H1 (cell line): ENCODE measurements at regions not wholly inside any gene's neighbourhood (a gene's known extent, or its start where the extent isn't known, plus 50 kb on each side); places are given as distances from the start of the nearest gene placed in this dataset.

ENCODE experiments used
- CTCF ChIA-PET: fragments of 300-600 bp; sonication (Branson Sonifier 250); formaldehyde crosslinking; loops from one replicate; lab custom pipeline; 2021; ENCODE audit not compliant: partially characterized antibody; lab: Charles Lee
- POLR2A ChIA-PET: fragments of 300-600 bp; sonication (Branson Sonifier 250); formaldehyde crosslinking; loops from one replicate; lab custom pipeline; 2021; ENCODE audit warnings: inconsistent platforms; ENCODE audit not compliant: partially characterized antibody; lab: Charles Lee
- DNase-seq, 2 experiments: peaks; one replicate each; pipeline versions ENCODE4 v3.0.0 to v3.0.0-alpha.2; 2010 to 2022; ENCODE audit warnings: low spot score in 2 of 2, low read depth in 1 of 2, mixed read lengths in 1 of 2
- FAIRE-seq: peaks from 2 replicates; lab custom pipeline; 2011; peaks lifted over from hg19 to GRCh38; lab: Jason Lieb, UNC
- H2AFZ ChIP-seq: 2 replicates; pipeline ENCODE4 v1.8.1; 2012; ENCODE audit warnings: low read length, inconsistent platforms
- H2AK5ac ChIP-seq: 2 replicates; pipeline ENCODE4 v1.6.1; 2013; ENCODE audit warnings: low read depth, low read length
- H2BK120ac ChIP-seq: replicated peaks from 2 replicates; pipeline ENCODE3; 2013; ENCODE audit warnings: low read depth, low read length, inconsistent platforms
- H2BK12ac ChIP-seq: 2 replicates; pipeline ENCODE4 v1.6.1; 2013; ENCODE audit warnings: low read depth, low read length
- H2BK15ac ChIP-seq: 2 replicates; pipeline ENCODE4 v1.6.1; 2013; ENCODE audit warnings: low read length
- H2BK20ac ChIP-seq: 2 replicates; pipeline ENCODE4 v1.6.1; 2013; ENCODE audit warnings: low read length
- H2BK5ac ChIP-seq: 2 replicates; pipeline ENCODE4 v1.6.1; 2013; ENCODE audit warnings: low read depth, low read length
- H3K14ac ChIP-seq: 2 replicates; pipeline ENCODE4 v1.6.1; 2013; ENCODE audit warnings: inconsistent platforms; ENCODE audit not compliant: insufficient read length
- H3K18ac ChIP-seq: 2 replicates; pipeline ENCODE4 v1.6.1; 2013; ENCODE audit warnings: low read length; ENCODE audit errors: extremely low read depth
- H3K23ac ChIP-seq: 2 replicates; pipeline ENCODE4 v1.6.1; 2013; ENCODE audit warnings: inconsistent platforms; ENCODE audit not compliant: insufficient read length
- H3K23me2 ChIP-seq: 2 replicates; pipeline ENCODE4 v1.6.1; 2013; ENCODE audit warnings: low read depth, low read length
- H3K27ac ChIP-seq: 2 replicates; pipeline ENCODE4 v1.6.1; 2011; ENCODE audit warnings: low read depth, low read length, inconsistent platforms
- H3K27me3 ChIP-seq, 4 experiments: replicated peaks in 1 of 4; 1 replicate in 1 of 4; 2 replicates in 3 of 4; pipeline versions ENCODE4 v1.6.1 to v1.8.1; 2011 to 2013; ENCODE audit warnings: low read length in 3 of 4, mild to moderate bottlenecking in 3 of 4, inconsistent platforms in 2 of 4, mixed read lengths in 2 of 4, moderate library complexity in 1 of 4; ENCODE audit not compliant: control insufficient read depth in 3 of 4, insufficient read depth in 3 of 4; ENCODE audit errors: extremely low read depth in 1 of 4
- H3K36me3 ChIP-seq, 4 experiments: 2 replicates each; pipeline versions ENCODE4 v1.6.1 to v1.8.1; 2011 to 2013; ENCODE audit warnings: mild to moderate bottlenecking in 4 of 4, low read length in 3 of 4, moderate library complexity in 2 of 4, control low read depth in 1 of 4, inconsistent platforms in 1 of 4; ENCODE audit not compliant: insufficient read depth in 4 of 4, control insufficient read depth in 2 of 4
- H3K4ac ChIP-seq: replicated peaks from 2 replicates; pipeline ENCODE3; 2013; ENCODE audit warnings: low read length, low read depth, mixed read lengths, inconsistent platforms; ENCODE audit not compliant: insufficient read length
- H3K4me1 ChIP-seq, 4 experiments: replicated peaks in 1 of 4; 1 replicate in 1 of 4; 2 replicates in 3 of 4; pipeline versions ENCODE4 v1.6.1 to v1.8.1; 2011 to 2013; ENCODE audit warnings: low read length in 3 of 4, inconsistent platforms in 2 of 4, mixed read lengths in 1 of 4; ENCODE audit not compliant: insufficient read depth in 4 of 4, control insufficient read depth in 3 of 4
- H3K4me2 ChIP-seq, 2 experiments: 2 replicates each; pipeline versions ENCODE4 v1.6.1 to v1.8.1; 2011 to 2013; ENCODE audit warnings: low read depth in 2 of 2, low read length in 2 of 2, control low read depth in 1 of 2, inconsistent platforms in 1 of 2, mild to moderate bottlenecking in 1 of 2; ENCODE audit not compliant: insufficient read depth in 1 of 2
- H3K4me3 ChIP-seq, 4 experiments: fragments of 200-600, 300-600 bp in 1 of 4; sonication (generic), shearing (Covaris generic), sonication (Bioruptor Twin) in 1 of 4; 2 replicates each; pipeline versions ENCODE4 v1.5.1 to v1.8.1; 2011 to 2016; ENCODE audit warnings: low read length in 4 of 4, low read depth in 3 of 4, control low read depth in 2 of 4, inconsistent platforms in 2 of 4, mild to moderate bottlenecking in 2 of 4, mixed read lengths in 1 of 4, moderate library complexity in 1 of 4; ENCODE audit not compliant: insufficient read depth in 2 of 4; ENCODE audit errors: extremely low read depth in 1 of 4
- H3K56ac ChIP-seq: replicated peaks from 2 replicates; pipeline ENCODE3; 2013; ENCODE audit warnings: low read depth, mild to moderate bottlenecking, mixed read lengths, low read length, inconsistent platforms; ENCODE audit not compliant: insufficient read length
- H3K79me1 ChIP-seq: 2 replicates; pipeline ENCODE4 v1.6.1; 2013; ENCODE audit warnings: low read depth, low read length, control low read depth
- H3K79me2 ChIP-seq, 2 experiments: 2 replicates each; pipeline versions ENCODE4 v1.6.1 to v1.8.1; 2012 to 2013; ENCODE audit warnings: low read length in 2 of 2, mild to moderate bottlenecking in 2 of 2, inconsistent platforms in 1 of 2; ENCODE audit not compliant: insufficient read depth in 2 of 2, control insufficient read depth in 1 of 2
- H3K9ac ChIP-seq, 4 experiments: replicated peaks in 1 of 4; 1 replicate in 1 of 4; 2 replicates in 3 of 4; pipeline versions ENCODE4 v1.6.1 to v1.8.1; 2011 to 2013; ENCODE audit warnings: low read depth in 3 of 4, low read length in 3 of 4, control low read depth in 2 of 4, mild to moderate bottlenecking in 2 of 4, moderate library complexity in 2 of 4, inconsistent platforms in 1 of 4; ENCODE audit errors: extremely low read depth in 1 of 4
- H3K9me3 ChIP-seq, 2 experiments: 2 replicates each; pipeline versions ENCODE4 v1.6.1 to v1.8.1; 2012 to 2013; ENCODE audit warnings: mild to moderate bottlenecking in 2 of 2, moderate library complexity in 2 of 2, control low read depth in 1 of 2, inconsistent platforms in 1 of 2, low read depth in 1 of 2, low read length in 1 of 2, mixed read lengths in 1 of 2; ENCODE audit not compliant: insufficient read depth in 2 of 2
- H4K20me1 ChIP-seq, 2 experiments: replicated peaks in 1 of 2; 2 replicates each; pipeline versions ENCODE3 to v1.8.1; 2011 to 2013; ENCODE audit warnings: inconsistent platforms in 2 of 2, low read length in 2 of 2, mild to moderate bottlenecking in 1 of 2; ENCODE audit not compliant: insufficient read depth in 2 of 2, control insufficient read depth in 1 of 2
- H4K5ac ChIP-seq: 2 replicates; pipeline ENCODE4 v1.6.1; 2013; ENCODE audit warnings: low read length, low read depth, mixed read lengths, inconsistent platforms; ENCODE audit not compliant: insufficient read length
- H4K8ac ChIP-seq: 2 replicates; pipeline ENCODE4 v1.8.0; 2013; ENCODE audit warnings: mild to moderate bottlenecking, moderate library complexity, low read length, inconsistent platforms; ENCODE audit not compliant: insufficient read depth; ENCODE audit errors: extremely low read depth
- H4K91ac ChIP-seq: replicated peaks from 2 replicates; pipeline ENCODE3; 2013; ENCODE audit warnings: low read length, mixed read lengths, inconsistent platforms; ENCODE audit not compliant: insufficient read length
- BCL11A ChIP-seq, 2 experiments: IDR thresholded peaks; one replicate each; pipeline ENCODE4 v1.6.1; 2011; ENCODE audit warnings: low read depth in 2 of 2, low read length in 2 of 2, mild to moderate bottlenecking in 2 of 2
- CHD1 ChIP-seq: IDR thresholded peaks from 2 replicates; pipeline ENCODE4 v1.6.1; 2012; ENCODE audit warnings: low read depth, low read length, improper control_type of control experiment
- EZH2 ChIP-seq: fragments of 200-600 bp; sonication (generic); IDR thresholded peaks from 2 replicates; pipeline ENCODE4 v1.7.1; 2012; ENCODE audit warnings: low read depth, mild to moderate bottlenecking, moderate library complexity, low read length, inconsistent platforms; ENCODE audit not compliant: severe bottlenecking
- FOSL1 ChIP-seq: IDR thresholded peaks from 2 replicates; pipeline ENCODE4 v1.6.1; 2011; ENCODE audit warnings: mild to moderate bottlenecking, low read depth, low read length, moderate library complexity; ENCODE audit not compliant: insufficient read depth
- RAD21 ChIP-seq, 2 experiments: IDR thresholded peaks in 1 of 2; conservative IDR thresholded peaks in 1 of 2; 2 replicates each; pipeline ENCODE4 v1.6.1; 2011; ENCODE audit warnings: low read depth in 2 of 2, low read length in 2 of 2, improper control_type of control experiment in 1 of 2, inconsistent platforms in 1 of 2, mild to moderate bottlenecking in 1 of 2, moderate library complexity in 1 of 2
- RXRA ChIP-seq: IDR thresholded peaks from 2 replicates; pipeline ENCODE4 v1.6.1; 2011; ENCODE audit warnings: low read depth, mild to moderate bottlenecking, low read length, moderate library complexity; ENCODE audit not compliant: insufficient read depth
- SP2 ChIP-seq: IDR thresholded peaks from 2 replicates; pipeline ENCODE4 v1.6.1; 2012; ENCODE audit warnings: mild to moderate bottlenecking, low read length, inconsistent platforms
- TAF1 ChIP-seq: IDR thresholded peaks from 2 replicates; pipeline ENCODE4 v1.6.1; 2011; ENCODE audit warnings: mild to moderate bottlenecking, low read depth, low read length
- WGBS, 2 experiments: shearing (Covaris generic) in 1 of 2; methylation state at CpG; one replicate each; pipeline versions ENCODE4 v1.1.6 to v1.1.7; 2013 to 2015; ENCODE audit warnings: low lambda C conversion rate in 2 of 2, mixed read lengths in 2 of 2, inconsistent platforms in 1 of 2, low coverage in 1 of 2, missing lambda C conversion rate in 1 of 2; ENCODE audit not compliant: insufficient replicate concordance in 2 of 2, insufficient coverage in 1 of 2, insufficient read length in 1 of 2; ENCODE audit errors: extremely low coverage in 1 of 2, missing lambda C conversion rate in 1 of 2; 5-methylcytosine and 5-hydroxymethylcytosine counted together
- TF ChIP-seq, protein P1 (sequence below): IDR thresholded peaks from 2 replicates; pipeline ENCODE4 v1.6.1; 2012; ENCODE audit warnings: inconsistent platforms
- TF ChIP-seq, protein P2 (sequence below): IDR thresholded peaks from 2 replicates; pipeline ENCODE4 v1.6.1; 2011; ENCODE audit warnings: low read length, improper control_type of control experiment

DNA sequence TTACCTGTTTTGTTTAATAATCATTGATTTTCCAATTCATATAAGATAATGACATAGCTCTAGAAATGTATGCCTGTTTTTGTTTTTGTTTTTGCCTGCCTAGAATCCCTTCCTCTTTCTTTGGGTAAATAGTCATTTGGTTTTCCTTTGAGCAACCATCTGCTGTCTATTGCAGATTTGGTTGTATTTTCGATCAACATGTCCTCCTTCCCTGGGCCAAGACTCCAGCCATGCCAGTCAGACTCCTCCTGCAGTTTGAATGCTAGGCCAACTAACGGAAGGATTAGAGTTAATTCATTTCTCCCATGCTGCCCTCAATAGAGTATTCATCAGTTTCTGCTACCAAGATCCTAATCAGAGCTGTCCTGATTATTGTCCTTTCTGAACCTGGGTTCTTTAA is 67.1 kb downstream of the MAIP1 start:
- no peak overlapping the region for H3K23ac ChIP-seq
- WGBS, 2 experiments, result 83% methylated on average over 2 of the region's 2 CpGs; no CpG with 5 or more reads in 1 of the 2 experiments
- H3K4me3 ChIP-seq, result no peak overlapping the region
- no peak overlapping the region for H2BK120ac ChIP-seq
- no peak overlapping the region for H3K14ac ChIP-seq
- H4K20me1 ChIP-seq, result no peaks in the 10 kb centered on the region
- H3K79me2 ChIP-seq, result no peaks in the 10 kb centered on the region
- H3K36me3 ChIP-seq, result no peaks in the 10 kb centered on the region
- no peaks in the 10 kb centered on the region for H3K9me3 ChIP-seq
- no peak overlapping the region for H2AFZ ChIP-seq
- H3K27me3 ChIP-seq, result no peaks in the 10 kb centered on the region
- POLR2A ChIA-PET, result no interaction called here
- H2BK15ac ChIP-seq, result no peak overlapping the region
- H2BK5ac ChIP-seq, result no peak overlapping the region
- no peak overlapping the region for H4K8ac ChIP-seq
- no peak overlapping the region for H2BK20ac ChIP-seq
- DNase-seq, result no peak
- no peak overlapping the region for H2AK5ac ChIP-seq
- H4K91ac ChIP-seq, result no peak overlapping the region
- H2BK12ac ChIP-seq, result no peak overlapping the region
- FAIRE-seq, result no peak
- no peak overlapping the region for H3K27ac ChIP-seq
- CTCF ChIA-PET, result no interaction called here
- no peak overlapping the region for H3K9ac ChIP-seq
- H3K4ac ChIP-seq, result no peak overlapping the region
- H3K79me1 ChIP-seq, result no peaks in the 10 kb centered on the region
- H3K4me1 ChIP-seq, result no peaks in the 10 kb centered on the region
- no peaks in the 10 kb centered on the region for H3K23me2 ChIP-seq
- no peak overlapping the region for H3K18ac ChIP-seq
- H4K5ac ChIP-seq, result no peak overlapping the region
- no peak overlapping the region for H3K56ac ChIP-seq
- TF ChIP-seq RXRA, result no peak
- no peak for TF ChIP-seq SP2
- TF ChIP-seq FOSL1, result no peak
- no peak for TF ChIP-seq TAF1
- TF ChIP-seq, protein P1, sequence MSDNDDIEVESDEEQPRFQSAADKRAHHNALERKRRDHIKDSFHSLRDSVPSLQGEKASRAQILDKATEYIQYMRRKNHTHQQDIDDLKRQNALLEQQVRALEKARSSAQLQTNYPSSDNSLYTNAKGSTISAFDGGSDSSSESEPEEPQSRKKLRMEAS, result no peak
- TF ChIP-seq EZH2, result no peak
- TF ChIP-seq BCL11A (IDR thresholded peaks at IDR 0.05; ENCODE audit: low read depth in 2 of 2, low read length in 2 of 2), result no peak
- no peak for TF ChIP-seq CHD1
- TF ChIP-seq, protein P2, sequence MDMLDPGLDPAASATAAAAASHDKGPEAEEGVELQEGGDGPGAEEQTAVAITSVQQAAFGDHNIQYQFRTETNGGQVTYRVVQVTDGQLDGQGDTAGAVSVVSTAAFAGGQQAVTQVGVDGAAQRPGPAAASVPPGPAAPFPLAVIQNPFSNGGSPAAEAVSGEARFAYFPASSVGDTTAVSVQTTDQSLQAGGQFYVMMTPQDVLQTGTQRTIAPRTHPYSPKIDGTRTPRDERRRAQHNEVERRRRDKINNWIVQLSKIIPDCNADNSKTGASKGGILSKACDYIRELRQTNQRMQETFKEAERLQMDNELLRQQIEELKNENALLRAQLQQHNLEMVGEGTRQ, result no peak
- TF ChIP-seq RAD21 (IDR thresholded peaks at IDR 0.05 in 1 of 2, conservative IDR thresholded peaks at IDR 0.05 in 1 of 2; ENCODE audit: low read depth in 2 of 2, low read length in 2 of 2), result no peak
- no peak overlapping the region for H3K4me2 ChIP-seq
